Activated CD8-positive, alpha-beta memory T cell treated with anti-CD3 and anti-CD28 coated beads for 48 hours (primary cell): ENCODE measurements at regions not wholly inside any gene's neighbourhood (a gene's known extent, or its start where the extent isn't known, plus 50 kb on each side); places are given as distances from the start of the nearest gene placed in this dataset.

Source experiments
- DNase-seq, 3 experiments: peaks; one replicate each; pipeline ENCODE4 v3.0.0-alpha.2; 2020; ENCODE audit warnings: low read depth in 2 of 3, low spot score in 2 of 3

- no peak for DNase-seq
Measured at GRCh38 chr6:121998631-121999030, 400.8 kb upstream of the HSF2 start.

- no peak for DNase-seq
Measured at GRCh38 chr6:121999456-122000065, 399.9 kb upstream of the HSF2 start.

- no peak for DNase-seq
Measured at GRCh38 chr6:122005661-122006060, 393.8 kb upstream of the HSF2 start.

- DNase-seq, result no peak
Measured at GRCh38 chr6:122007339-122007738, 392.1 kb upstream of the HSF2 start.

GRCh38 chr6:122008101-122008999, 391.1 kb upstream of the HSF2 start:
- no peak for DNase-seq

GRCh38 chr6:122009000-122009350, 390.5 kb upstream of the HSF2 start:
- DNase-seq, result no peak

GRCh38 chr6:122012578-122012977, 386.9 kb upstream of the HSF2 start:
- DNase-seq, result no peak

- no peak for DNase-seq
Measured at GRCh38 chr6:122014961-122015360, 384.5 kb upstream of the HSF2 start.

GRCh38 chr6:122020588-122021264, 378.7 kb upstream of the HSF2 start:
- DNase-seq, result no peak

- no peak for DNase-seq
Measured at GRCh38 chr6:122025104-122025503, 374.3 kb upstream of the HSF2 start.

GRCh38 chr6:122026582-122027369, 372.7 kb upstream of the HSF2 start:
- DNase-seq, result no peak

GRCh38 chr6:122028933-122029522, 370.4 kb upstream of the HSF2 start:
- DNase-seq, result no peak

GRCh38 chr6:122033564-122034181, 365.8 kb upstream of the HSF2 start:
- no peak for DNase-seq

GRCh38 chr6:122035173-122035572, 364.3 kb upstream of the HSF2 start:
- DNase-seq, result no peak

- DNase-seq, result no peak
Measured at GRCh38 chr6:122040261-122040660, 359.2 kb upstream of the HSF2 start.

GRCh38 chr6:122042380-122042779, 357.1 kb upstream of the HSF2 start:
- peak in 1 of 3 experiments; percentile 1 for DNase-seq

GRCh38 chr6:122042960-122043735, 356.3 kb upstream of the HSF2 start:
- no peak for DNase-seq

- no peak for DNase-seq
Measured at GRCh38 chr6:122048570-122048969, 350.9 kb upstream of the HSF2 start.

- no peak for DNase-seq
Measured at GRCh38 chr6:122049341-122049740, 350.1 kb upstream of the HSF2 start.
